GM12873 (cell line): ENCODE measurements at regions not wholly inside any gene's neighbourhood (a gene's known extent, or its start where the extent isn't known, plus 50 kb on each side); places are given as distances from the start of the nearest gene placed in this dataset.

Experiments used
- TF ChIP-seq, protein P1 (sequence below): IDR thresholded peaks from 2 replicates; pipeline ENCODE4 v1.5.1; 2012; ENCODE audit warnings: low read depth, mild to moderate bottlenecking, moderate library complexity, low read length, control low read depth; ENCODE audit not compliant: insufficient read depth; ENCODE audit errors: missing control alignments

DNA sequence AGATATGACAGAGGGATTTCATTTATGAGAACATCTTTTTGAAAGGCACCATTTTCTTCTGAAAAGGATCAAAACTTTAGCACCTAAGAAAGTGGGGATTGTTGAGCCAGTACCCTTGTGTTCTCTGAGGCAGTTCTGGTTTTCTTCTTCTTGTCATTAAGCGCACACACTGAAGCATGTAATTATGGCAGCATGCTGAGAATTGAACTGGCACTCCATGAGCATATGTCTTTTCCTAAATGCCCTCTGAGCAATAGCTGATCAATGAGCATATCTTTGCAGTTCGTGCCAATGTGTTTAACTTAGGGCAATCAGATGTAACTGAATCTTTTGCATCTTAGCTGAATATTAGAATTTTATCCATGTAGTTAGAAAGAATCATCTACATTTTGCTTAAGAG, 53.9 kb upstream of the VGLL3 start:
- TF ChIP-seq, protein P1, sequence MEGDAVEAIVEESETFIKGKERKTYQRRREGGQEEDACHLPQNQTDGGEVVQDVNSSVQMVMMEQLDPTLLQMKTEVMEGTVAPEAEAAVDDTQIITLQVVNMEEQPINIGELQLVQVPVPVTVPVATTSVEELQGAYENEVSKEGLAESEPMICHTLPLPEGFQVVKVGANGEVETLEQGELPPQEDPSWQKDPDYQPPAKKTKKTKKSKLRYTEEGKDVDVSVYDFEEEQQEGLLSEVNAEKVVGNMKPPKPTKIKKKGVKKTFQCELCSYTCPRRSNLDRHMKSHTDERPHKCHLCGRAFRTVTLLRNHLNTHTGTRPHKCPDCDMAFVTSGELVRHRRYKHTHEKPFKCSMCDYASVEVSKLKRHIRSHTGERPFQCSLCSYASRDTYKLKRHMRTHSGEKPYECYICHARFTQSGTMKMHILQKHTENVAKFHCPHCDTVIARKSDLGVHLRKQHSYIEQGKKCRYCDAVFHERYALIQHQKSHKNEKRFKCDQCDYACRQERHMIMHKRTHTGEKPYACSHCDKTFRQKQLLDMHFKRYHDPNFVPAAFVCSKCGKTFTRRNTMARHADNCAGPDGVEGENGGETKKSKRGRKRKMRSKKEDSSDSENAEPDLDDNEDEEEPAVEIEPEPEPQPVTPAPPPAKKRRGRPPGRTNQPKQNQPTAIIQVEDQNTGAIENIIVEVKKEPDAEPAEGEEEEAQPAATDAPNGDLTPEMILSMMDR = no peak

DNA sequence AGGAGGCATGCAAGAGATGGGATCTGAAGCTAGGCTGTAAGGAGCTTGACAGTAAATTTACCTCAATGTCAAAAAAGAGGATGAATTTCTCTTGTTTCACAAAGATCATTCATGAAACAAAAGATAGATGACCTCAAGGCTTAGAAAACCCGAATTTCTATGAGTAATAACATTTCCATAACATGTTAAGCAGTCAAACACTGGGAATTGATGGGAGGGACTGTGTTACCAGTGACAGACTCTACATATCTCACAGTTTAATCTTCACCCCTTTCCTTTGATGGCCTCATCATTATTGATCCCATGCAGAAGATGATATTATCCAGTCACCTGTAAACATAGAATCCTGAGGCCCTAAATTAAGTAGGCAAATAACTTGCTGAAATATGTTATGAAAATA, 53.5 kb upstream of the VGLL3 start:
- TF ChIP-seq, protein P1 = no peak

DNA sequence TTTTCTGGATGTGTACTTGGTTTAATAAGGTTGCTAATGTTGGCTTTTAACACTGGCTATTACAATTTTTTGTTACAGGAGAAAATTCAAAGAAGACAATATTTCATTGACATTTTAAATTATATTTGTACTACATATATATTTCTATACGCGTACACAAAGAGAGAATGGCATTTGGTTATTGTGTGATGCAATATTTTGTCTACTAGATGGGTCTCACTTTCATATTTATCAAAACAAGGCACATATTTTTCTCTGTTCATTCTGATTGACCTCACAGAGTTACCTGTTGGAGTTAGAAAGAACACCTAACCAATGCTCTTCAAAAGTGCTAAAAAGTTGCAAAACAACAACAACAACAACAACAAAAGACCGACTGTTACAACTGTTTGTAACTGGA, 50.2 kb upstream of the VGLL3 start:
- TF ChIP-seq, protein P1 = no peak
